Activated CD4-positive, alpha-beta T cell treated with anti-CD3 and anti-CD28 coated beads, Interleukin-10, Interleukin-2, amounts not matched to agents 100 ng/mL and 50 ng/mL, durations not matched to agents 16 hours and 8 hours (primary cell): ENCODE measurements at regions not wholly inside any gene's neighbourhood (a gene's known extent, or its start where the extent isn't known, plus 50 kb on each side); places are given as distances from the start of the nearest gene placed in this dataset.

Experiments used
- DNase-seq: peaks from one replicate; pipeline ENCODE4 v3.0.0-alpha.2; 2020

- no peak for DNase-seq
Observed at GRCh38 chr15:60057554-60057953, 53.4 kb downstream of the FOXB1 start.

GRCh38 chr15:60059186-60059585, 55.1 kb downstream of the FOXB1 start:
- DNase-seq: no peak

- no peak for DNase-seq
Observed at GRCh38 chr15:60061758-60062157, 57.6 kb downstream of the FOXB1 start.

GRCh38 chr15:60062826-60063225, 58.7 kb downstream of the FOXB1 start:
- no peak for DNase-seq

DNA sequence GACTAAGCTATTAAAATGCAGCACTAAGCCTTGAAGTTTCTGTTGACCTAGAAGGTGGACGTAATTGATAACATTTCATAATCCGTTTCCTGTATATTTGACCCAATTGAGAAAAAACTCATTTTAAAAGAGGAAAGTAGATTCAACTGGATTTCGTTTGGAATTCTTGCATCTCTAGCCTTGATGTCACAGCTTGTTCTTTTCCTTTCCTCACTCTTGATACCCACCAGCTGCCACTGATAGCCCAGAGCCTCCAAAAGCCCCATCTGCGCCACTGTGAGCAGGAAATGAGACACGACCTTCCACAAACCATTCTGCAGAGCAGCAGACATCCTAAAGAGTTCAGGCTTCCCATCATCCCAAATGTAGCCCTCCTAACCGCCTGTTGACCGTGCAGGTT, 61.8 kb downstream of the FOXB1 start:
- DNase-seq: no peak

GRCh38 chr15:60070838-60071493, 66.9 kb downstream of the FOXB1 start:
- DNase-seq: no peak

GRCh38 chr15:60072826-60073465, 68.8 kb downstream of the FOXB1 start:
- DNase-seq: no peak

- no peak for DNase-seq
Observed at GRCh38 chr15:60073466-60073840, 69.3 kb downstream of the FOXB1 start.

- peak; percentile 16 for DNase-seq
Observed at GRCh38 chr15:60074181-60074885, 70.2 kb downstream of the FOXB1 start.

- peak; percentile 71 for DNase-seq
Observed at GRCh38 chr15:60076045-60076444, 71.9 kb downstream of the FOXB1 start.

DNA sequence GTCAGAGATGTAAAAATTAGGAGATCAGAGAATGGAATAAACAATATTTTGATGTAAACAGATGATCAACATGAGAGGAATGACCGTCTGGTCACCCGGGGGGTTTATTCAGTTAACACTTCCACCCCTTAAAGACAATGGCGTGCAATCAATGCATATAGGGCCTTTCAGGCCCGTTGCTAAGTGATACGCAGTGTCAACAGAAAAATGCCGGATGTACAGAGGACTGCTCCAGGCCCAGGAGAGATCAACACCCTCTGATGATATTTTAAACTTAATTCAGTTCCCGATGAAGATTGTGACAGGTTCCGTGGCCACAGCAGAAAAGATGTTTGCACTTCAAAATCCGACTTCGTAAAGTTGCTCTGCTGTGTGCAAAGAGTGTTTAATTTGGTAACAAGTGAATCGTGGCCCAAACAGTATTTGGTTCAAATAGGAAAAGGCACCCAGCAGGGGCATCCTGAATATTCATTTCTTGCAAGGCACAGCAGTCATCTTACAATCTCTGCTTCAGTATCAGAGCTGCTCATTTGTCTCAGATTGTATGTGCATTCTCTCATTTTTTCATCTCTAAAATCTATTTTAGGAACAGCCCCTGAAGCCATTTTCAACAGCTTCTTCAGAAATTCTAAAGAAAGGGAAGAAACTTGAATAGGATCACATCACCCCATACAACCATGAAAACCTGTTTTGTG, 72.6 kb downstream of the FOXB1 start:
- DNase-seq: peak; percentile 59

GRCh38 chr15:60077581-60078359, 73.7 kb downstream of the FOXB1 start:
- peak; percentile 75 for DNase-seq

- DNase-seq: peak; percentile 22
Observed at GRCh38 chr15:60079210-60079609, 75.1 kb downstream of the FOXB1 start.

GRCh38 chr15:60081976-60082375, 77.9 kb downstream of the FOXB1 start:
- no peak for DNase-seq

- DNase-seq: no peak
Observed at GRCh38 chr15:60083318-60083717, 79.2 kb downstream of the FOXB1 start.

GRCh38 chr15:60086681-60087429, 82.7 kb downstream of the FOXB1 start:
- DNase-seq: peak; percentile 42

GRCh38 chr15:60087561-60087960, 83.5 kb downstream of the FOXB1 start:
- no peak for DNase-seq

GRCh38 chr15:60090747-60091146, 86.6 kb downstream of the FOXB1 start:
- no peak for DNase-seq

DNA sequence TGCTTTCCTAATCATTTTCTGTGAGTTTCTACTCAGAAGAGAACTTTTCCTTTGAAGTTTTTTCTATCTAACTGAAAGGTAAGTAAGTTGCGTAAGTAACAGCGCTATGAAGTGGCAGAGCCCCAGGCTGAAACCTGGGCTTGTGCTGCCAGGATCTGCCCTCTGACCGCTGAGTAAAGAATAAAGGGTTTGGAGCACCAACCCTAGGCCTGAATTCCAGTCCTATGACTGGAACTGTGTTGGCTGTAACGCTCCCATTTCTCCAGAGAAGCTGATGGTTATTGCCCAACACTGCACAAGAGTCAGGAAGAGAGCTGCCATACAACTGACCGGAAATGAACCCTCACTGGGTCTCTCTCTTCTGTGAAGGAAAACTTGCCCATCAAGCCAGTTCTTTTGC, 87.0 kb downstream of the FOXB1 start:
- DNase-seq: no peak

- no peak for DNase-seq
Observed at GRCh38 chr15:60091911-60092310, 87.8 kb downstream of the FOXB1 start.

- DNase-seq: no peak
Observed at GRCh38 chr15:60093273-60094067, 89.4 kb downstream of the FOXB1 start.
